ENCODE measurements at regions not wholly inside any gene's neighbourhood (a gene's known extent, or its start where the extent isn't known, plus 50 kb on each side); places are given as distances from the start of the nearest gene placed in this dataset.

GRCh38 chr15:39228889-39229288 is 352.0 kb upstream of the THBS1 start:
- Mint-ChIP-seq H3K36me3 (ENCODE audit: low read depth) (no peaks in the 10 kb centered on the region), H3K4me1 (no peaks in the 10 kb centered on the region), H3K9me3 (peaks cover 2% of the 10 kb centered on the region), H3K27ac (no peak overlapping the region), H3K4me3 (no peak overlapping the region), H3K27me3 (ENCODE audit: low read depth) (peaks cover 3% of the 10 kb centered on the region)
- no peak for TF ChIP-seq CTCF (IDR thresholded peaks at IDR 0.05; ENCODE audit: unreplicated experiment in 3 of 3)

- no peak for TF ChIP-seq CTCF (IDR thresholded peaks at IDR 0.05; ENCODE audit: unreplicated experiment in 3 of 3)
- H3K4me3 Mint-ChIP-seq = no peak overlapping the region
- no peaks in the 10 kb centered on the region for H3K36me3 Mint-ChIP-seq (ENCODE audit: low read depth)
- peaks cover under 1% of the 10 kb centered on the region for H3K9me3 Mint-ChIP-seq
- H3K27me3 Mint-ChIP-seq (ENCODE audit: low read depth) = peaks cover 3% of the 10 kb centered on the region
- no peaks in the 10 kb centered on the region for H3K4me1 Mint-ChIP-seq
- H3K27ac Mint-ChIP-seq = no peak overlapping the region
These were observed 350.5 kb upstream of the THBS1 start for GRCh38 chr15:39230205-39230907.

GRCh38 chr15:39230908-39231285 is 350.0 kb upstream of the THBS1 start:
- Mint-ChIP-seq H3K9me3 (no peaks in the 10 kb centered on the region), H3K4me3 (no peak overlapping the region), H3K27ac (no peak overlapping the region), H3K27me3 (ENCODE audit: low read depth) (peaks cover 3% of the 10 kb centered on the region), H3K4me1 (no peaks in the 10 kb centered on the region), H3K36me3 (ENCODE audit: low read depth) (no peaks in the 10 kb centered on the region)
- TF ChIP-seq CTCF (IDR thresholded peaks at IDR 0.05; ENCODE audit: unreplicated experiment in 3 of 3) = no peak

DNA sequence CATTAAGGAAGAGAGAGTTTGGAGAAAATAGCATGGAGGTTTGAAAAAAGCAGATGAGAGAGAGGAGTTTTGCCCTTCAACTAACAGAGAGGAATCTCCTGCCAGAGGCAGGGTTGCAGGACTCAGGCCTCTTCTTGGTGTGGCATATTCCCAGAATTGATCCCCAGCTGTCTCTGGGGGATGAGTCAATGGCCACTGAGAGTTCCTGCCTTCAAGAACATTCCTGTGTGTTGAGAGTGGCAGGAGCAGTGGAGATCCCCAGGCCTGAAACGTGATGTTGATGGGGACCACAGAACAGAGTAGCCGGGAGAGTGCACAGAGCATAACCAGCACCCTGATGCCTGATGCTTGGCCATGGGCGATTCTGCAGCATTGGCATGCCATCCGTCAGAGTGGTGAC is 348.4 kb upstream of the THBS1 start:
- H3K27ac Mint-ChIP-seq = no peak overlapping the region
- no peaks in the 10 kb centered on the region for H3K9me3 Mint-ChIP-seq
- no peak for TF ChIP-seq CTCF (IDR thresholded peaks at IDR 0.05; ENCODE audit: unreplicated experiment in 3 of 3)
- H3K27me3 Mint-ChIP-seq (ENCODE audit: low read depth) = peaks cover 3% of the 10 kb centered on the region
- H3K4me1 Mint-ChIP-seq = no peaks in the 10 kb centered on the region
- no peak overlapping the region for H3K4me3 Mint-ChIP-seq
- H3K36me3 Mint-ChIP-seq (ENCODE audit: low read depth) = no peaks in the 10 kb centered on the region

- Mint-ChIP-seq H3K36me3 (ENCODE audit: low read depth) (no peaks in the 10 kb centered on the region), H3K4me3 (no peak overlapping the region), H3K27me3 (ENCODE audit: low read depth) (peaks cover 3% of the 10 kb centered on the region), H3K27ac (no peak overlapping the region), H3K4me1 (no peaks in the 10 kb centered on the region), H3K9me3 (peaks cover under 1% of the 10 kb centered on the region)
- no peak for TF ChIP-seq CTCF (IDR thresholded peaks at IDR 0.05; ENCODE audit: unreplicated experiment in 3 of 3)
These were observed 345.6 kb upstream of the THBS1 start for GRCh38 chr15:39235084-39235795.

GRCh38 chr15:39236375-39236774 is 344.5 kb upstream of the THBS1 start:
- Mint-ChIP-seq H3K36me3 (ENCODE audit: low read depth) (no peaks in the 10 kb centered on the region), H3K9me3 (peaks cover 5% of the 10 kb centered on the region), H3K4me3 (no peak overlapping the region), H3K4me1 (no peaks in the 10 kb centered on the region), H3K27ac (no peak overlapping the region), H3K27me3 (ENCODE audit: low read depth) (peaks cover 3% of the 10 kb centered on the region)
- TF ChIP-seq CTCF (IDR thresholded peaks at IDR 0.05; ENCODE audit: unreplicated experiment in 3 of 3) = no peak
